ENCODE measurements at regions not wholly inside any gene's neighbourhood (a gene's known extent, or its start where the extent isn't known, plus 50 kb on each side); places are given as distances from the start of the nearest gene placed in this dataset.

- Histone ChIP-seq H3K23me2 (ENCODE audit: low read depth, low read length) (no peaks in the 10 kb centered on the region), H3K4me1 (replicated peaks in 1 of 4; ENCODE audit: control insufficient read depth in 3 of 4, insufficient read depth in 4 of 4, low read length in 3 of 4) (no peaks in the 10 kb centered on the region), H2AK5ac (ENCODE audit: low read depth, low read length) (no peak overlapping the region), H4K91ac (replicated peaks; ENCODE audit: insufficient read length, low read length) (no peak overlapping the region), H4K5ac (ENCODE audit: insufficient read length, low read depth, low read length) (no peak overlapping the region), H3K4me3 (ENCODE audit: extremely low read depth in 1 of 4, insufficient read depth in 2 of 4, low read depth in 3 of 4, low read length in 4 of 4) (no peak overlapping the region), H3K4me2 (ENCODE audit: insufficient read depth in 1 of 2, low read depth in 2 of 2, low read length in 2 of 2) (no peak overlapping the region), H3K23ac (ENCODE audit: insufficient read length) (no peak overlapping the region), H3K27me3 (replicated peaks in 1 of 4; ENCODE audit: control insufficient read depth in 3 of 4, extremely low read depth in 1 of 4, insufficient read depth in 3 of 4, low read length in 3 of 4) (no peaks in the 10 kb centered on the region), H3K36me3 (ENCODE audit: control insufficient read depth in 2 of 4, insufficient read depth in 4 of 4, low read length in 3 of 4) (no peaks in the 10 kb centered on the region), H3K18ac (ENCODE audit: extremely low read depth, low read length) (no peak overlapping the region), H3K56ac (replicated peaks; ENCODE audit: insufficient read length, low read depth, low read length) (no peak overlapping the region), H2BK15ac (ENCODE audit: low read length) (no peak overlapping the region), H4K8ac (ENCODE audit: extremely low read depth, insufficient read depth, low read length) (no peak overlapping the region), H3K27ac (ENCODE audit: low read depth, low read length) (no peak overlapping the region), H3K79me1 (ENCODE audit: low read depth, low read length) (no peaks in the 10 kb centered on the region), H3K4ac (replicated peaks; ENCODE audit: insufficient read length, low read depth, low read length) (no peak overlapping the region), H2BK5ac (ENCODE audit: low read depth, low read length) (no peak overlapping the region), H2BK12ac (ENCODE audit: low read depth, low read length) (no peak overlapping the region), H2AFZ (ENCODE audit: low read length) (no peak overlapping the region), H2BK20ac (ENCODE audit: low read length) (no peak overlapping the region), H2BK120ac (replicated peaks; ENCODE audit: low read depth, low read length) (no peak overlapping the region), H3K14ac (ENCODE audit: insufficient read length) (no peak overlapping the region), H3K79me2 (ENCODE audit: control insufficient read depth in 1 of 2, insufficient read depth in 2 of 2, low read length in 2 of 2) (no peaks in the 10 kb centered on the region), H4K20me1 (replicated peaks in 1 of 2; ENCODE audit: control insufficient read depth in 1 of 2, insufficient read depth in 2 of 2, low read length in 2 of 2) (no peaks in the 10 kb centered on the region), H3K9ac (replicated peaks in 1 of 4; ENCODE audit: extremely low read depth in 1 of 4, low read depth in 3 of 4, low read length in 3 of 4) (no peak overlapping the region), H3K9me3 (ENCODE audit: insufficient read depth in 2 of 2, low read depth in 1 of 2, low read length in 1 of 2) (no peaks in the 10 kb centered on the region)
- ChIA-PET CTCF (ENCODE audit: partially characterized antibody) (no interaction called here), POLR2A (ENCODE audit: partially characterized antibody) (no interaction called here)
- no peak for FAIRE-seq
- WGBS, 2 experiments (ENCODE audit: extremely low coverage in 1 of 2, insufficient coverage in 1 of 2, insufficient read length in 1 of 2, insufficient replicate concordance in 2 of 2, low coverage in 1 of 2, low lambda C conversion rate in 2 of 2, missing lambda C conversion rate in 1 of 2), result 100% methylated on average over 1 of the region's 1 CpG; no CpG with 5 or more reads in 1 of the 2 experiments
- TF ChIP-seq RFX5 (IDR thresholded peaks at IDR 0.05; ENCODE audit: borderline replicate concordance, low read depth, low read length) (peak; percentile 48; the same call in 1 of the 2 replicates), TBP (IDR thresholded peaks at IDR 0.05; ENCODE audit: low read depth, low read length) (no peak)
- DNase-seq (ENCODE audit: low read depth in 1 of 2, low spot score in 2 of 2), result no peak
These were observed 379.3 kb downstream of the PLK2 start for GRCh38 chr5:58080573-58080972.

Measured in H1 (cell line).